ENCODE measurements at regions not wholly inside any gene's neighbourhood (a gene's known extent, or its start where the extent isn't known, plus 50 kb on each side); places are given as distances from the start of the nearest gene placed in this dataset.

DNA sequence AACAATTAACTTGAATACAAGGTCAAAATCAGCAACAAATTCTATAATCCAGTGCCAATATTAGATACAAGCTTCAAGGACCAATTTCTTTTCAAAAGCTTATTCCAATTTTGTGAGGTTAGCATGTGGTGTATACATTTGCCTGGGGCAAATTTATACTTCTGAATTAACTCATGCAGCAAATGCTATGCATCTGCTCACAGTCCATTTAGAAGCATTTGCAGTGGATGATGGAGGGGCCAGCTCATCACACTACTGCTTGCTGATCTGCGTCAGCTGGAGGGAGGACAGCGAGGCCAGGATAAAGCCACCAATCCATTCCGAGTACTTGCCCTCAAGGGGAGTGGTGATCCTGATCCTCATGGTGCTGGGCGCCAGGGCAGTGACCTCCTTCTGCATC, 474.3 kb upstream of the KIF2A start:
- TF ChIP-seq, protein P1, sequence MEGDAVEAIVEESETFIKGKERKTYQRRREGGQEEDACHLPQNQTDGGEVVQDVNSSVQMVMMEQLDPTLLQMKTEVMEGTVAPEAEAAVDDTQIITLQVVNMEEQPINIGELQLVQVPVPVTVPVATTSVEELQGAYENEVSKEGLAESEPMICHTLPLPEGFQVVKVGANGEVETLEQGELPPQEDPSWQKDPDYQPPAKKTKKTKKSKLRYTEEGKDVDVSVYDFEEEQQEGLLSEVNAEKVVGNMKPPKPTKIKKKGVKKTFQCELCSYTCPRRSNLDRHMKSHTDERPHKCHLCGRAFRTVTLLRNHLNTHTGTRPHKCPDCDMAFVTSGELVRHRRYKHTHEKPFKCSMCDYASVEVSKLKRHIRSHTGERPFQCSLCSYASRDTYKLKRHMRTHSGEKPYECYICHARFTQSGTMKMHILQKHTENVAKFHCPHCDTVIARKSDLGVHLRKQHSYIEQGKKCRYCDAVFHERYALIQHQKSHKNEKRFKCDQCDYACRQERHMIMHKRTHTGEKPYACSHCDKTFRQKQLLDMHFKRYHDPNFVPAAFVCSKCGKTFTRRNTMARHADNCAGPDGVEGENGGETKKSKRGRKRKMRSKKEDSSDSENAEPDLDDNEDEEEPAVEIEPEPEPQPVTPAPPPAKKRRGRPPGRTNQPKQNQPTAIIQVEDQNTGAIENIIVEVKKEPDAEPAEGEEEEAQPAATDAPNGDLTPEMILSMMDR (IDR thresholded peaks at IDR 0.05; ENCODE audit: extremely low read depth in 1 of 2, insufficient read depth in 1 of 2, low read depth in 1 of 2, low read length in 2 of 2) = no peak
- TF ChIP-seq POLR2AphosphoS5 (IDR thresholded peaks at IDR 0.05; ENCODE audit: insufficient read depth, low read depth, low read length) (no peak), POLR2A (IDR thresholded peaks at IDR 0.05; ENCODE audit: low read depth, low read length) (no peak)
